Activated naive CD4-positive, alpha-beta T cell treated with Interleukin-2 at 50 U/mL for 16 hours (primary cell): ENCODE measurements at regions not wholly inside any gene's neighbourhood (a gene's known extent, or its start where the extent isn't known, plus 50 kb on each side); places are given as distances from the start of the nearest gene placed in this dataset.
"Not testable (repeated sequence)": the region's sequence is repeated elsewhere in the genome, so short reads cannot be mapped to it uniquely, and the experiment has no call there.

Experiments used
- DNase-seq: peaks from one replicate; pipeline ENCODE4 v3.0.0-alpha.2; 2020

- DNase-seq = no peak
Measured at GRCh38 chr15:69748576-69749185, 296.1 kb downstream of the RPLP1 start.

DNA sequence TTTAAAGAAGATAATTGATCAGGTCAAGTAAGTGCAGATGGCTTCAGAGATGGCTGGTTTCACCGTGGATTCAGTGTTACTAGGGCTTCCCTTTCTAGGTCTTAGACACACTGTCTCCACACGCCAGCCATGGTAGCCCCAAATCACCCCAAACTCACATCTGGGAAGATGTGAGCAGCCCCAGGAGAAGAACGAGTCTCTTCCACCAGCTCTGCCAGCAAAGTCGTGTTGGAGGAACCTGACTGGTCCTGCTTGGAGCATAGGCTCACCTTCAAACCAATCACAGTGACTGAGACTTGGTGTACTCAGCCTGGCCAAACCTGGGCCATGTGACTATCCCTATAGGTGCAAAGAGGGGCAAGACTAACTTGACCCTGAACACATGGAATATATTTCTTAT lies 296.7 kb downstream of the RPLP1 start:
- no peak for DNase-seq

DNA sequence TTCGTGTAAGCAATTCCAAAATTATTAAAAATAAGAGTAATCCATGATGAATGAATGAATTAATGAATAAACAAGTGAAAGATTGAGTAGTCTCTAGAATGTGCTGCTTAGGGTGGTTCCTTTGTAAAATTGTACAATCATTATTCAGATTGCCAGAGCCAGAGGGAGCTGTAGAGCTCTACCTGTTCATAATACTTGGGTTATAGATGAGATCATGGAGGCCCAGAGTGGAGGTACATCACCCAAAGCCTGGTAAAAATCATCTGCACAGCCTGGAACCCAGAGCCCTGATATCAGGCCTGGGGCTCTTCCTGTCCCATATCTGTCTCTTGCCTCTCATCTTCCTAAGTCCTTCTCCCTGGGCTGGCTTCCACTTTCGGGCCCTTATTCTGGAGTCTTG lies 297.2 kb downstream of the RPLP1 start:
- no peak for DNase-seq

GRCh38 chr15:69750253-69750652 lies 297.6 kb downstream of the RPLP1 start:
- no peak for DNase-seq

DNA sequence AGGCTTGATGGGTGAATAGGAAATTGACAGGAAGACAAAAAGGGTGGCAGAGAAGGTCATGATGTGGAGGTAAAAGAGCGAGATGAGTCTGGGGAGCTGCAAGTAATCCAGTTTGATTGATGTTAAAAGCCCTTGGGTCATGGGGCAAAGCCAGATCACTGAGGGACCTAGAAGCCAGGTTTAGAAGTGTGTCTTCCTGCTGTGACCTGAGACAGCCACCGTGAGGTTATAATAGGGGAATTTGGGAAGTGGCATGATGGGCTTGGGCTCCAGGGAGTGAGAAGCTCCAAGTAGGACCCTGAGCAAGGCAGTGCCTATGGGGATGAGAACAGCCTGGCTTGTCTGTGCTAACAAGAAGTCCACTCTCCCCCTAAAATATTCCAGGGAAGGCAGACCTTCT lies 298.5 kb downstream of the RPLP1 start:
- no peak for DNase-seq

DNA sequence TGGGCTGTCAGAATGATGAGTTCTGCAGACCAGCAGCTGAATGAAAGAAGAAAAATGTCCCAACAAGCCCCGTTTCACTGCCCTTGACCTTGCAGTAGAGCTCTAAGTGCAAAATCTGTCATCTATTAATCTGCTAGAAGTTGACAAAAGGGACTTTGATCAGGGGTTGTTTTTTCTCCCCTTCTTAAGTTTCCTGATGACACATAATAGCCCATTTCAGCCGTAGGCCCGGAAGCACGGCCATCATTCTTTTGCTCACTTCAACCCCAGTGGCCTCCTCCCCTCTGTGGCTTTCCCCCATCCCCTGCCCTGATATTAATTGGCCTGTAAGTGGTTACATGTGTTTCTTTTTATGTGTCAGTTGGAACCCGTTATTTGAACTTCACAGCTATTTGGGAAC lies 298.9 kb downstream of the RPLP1 start:
- DNase-seq = no peak

- no peak for DNase-seq
Measured at GRCh38 chr15:69753867-69754266, 301.2 kb downstream of the RPLP1 start.

DNA sequence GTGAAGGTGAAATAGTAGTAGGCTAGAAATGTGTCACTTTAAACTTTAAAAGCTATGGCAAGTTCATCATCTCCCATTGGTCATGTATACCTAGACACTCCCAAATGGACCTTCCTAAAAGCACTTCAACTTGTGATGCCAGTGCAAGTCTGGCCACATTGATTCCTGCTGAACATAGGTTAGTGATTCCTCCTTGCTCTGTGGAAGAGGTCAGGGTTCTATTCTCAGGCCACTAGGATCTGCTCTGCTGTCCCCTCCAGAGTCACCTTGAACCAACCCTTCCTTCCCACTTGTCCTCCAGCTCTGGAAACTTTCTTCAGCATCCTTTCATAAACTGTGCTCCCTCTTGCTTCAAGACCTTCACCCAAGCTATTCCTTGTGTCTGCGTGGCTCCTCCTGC lies 301.7 kb downstream of the RPLP1 start:
- no peak for DNase-seq

DNA sequence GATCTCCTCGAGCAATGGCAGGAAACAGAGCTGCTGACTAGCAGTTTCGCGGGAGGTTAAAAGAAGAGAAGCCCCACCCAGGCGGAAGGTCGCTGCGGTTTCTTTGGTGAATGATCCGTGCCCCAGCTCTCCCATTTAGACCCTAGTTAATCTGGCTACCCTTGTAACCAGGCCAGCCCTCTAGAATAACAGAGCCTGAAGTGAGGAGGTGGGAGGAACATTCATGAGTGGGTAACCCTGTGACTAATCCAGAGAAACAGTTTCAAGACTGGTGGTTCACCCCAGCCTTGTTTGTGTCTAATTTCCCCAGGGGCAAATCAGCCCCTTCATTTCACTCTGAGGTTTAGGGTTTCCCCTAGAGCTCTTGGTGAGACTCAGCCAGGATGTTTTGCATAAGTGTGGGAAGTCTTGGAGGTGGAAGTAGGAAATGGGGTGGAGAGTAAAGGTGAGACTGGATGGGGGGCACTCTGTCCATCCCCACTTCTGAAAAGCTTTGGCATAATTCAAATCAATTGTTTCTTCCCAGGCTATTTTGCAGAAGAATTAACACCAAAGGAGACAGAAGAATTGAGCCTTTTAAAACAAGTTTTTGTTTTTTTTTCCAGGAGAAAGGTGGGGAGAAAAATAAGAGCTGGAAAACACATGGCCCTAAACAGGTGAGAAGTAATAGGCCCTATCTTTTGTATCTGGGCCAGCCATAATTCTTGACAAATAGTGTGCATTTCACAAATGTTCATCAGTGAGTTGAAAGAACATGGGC lies 303.1 kb downstream of the RPLP1 start:
- peak; percentile 86 for DNase-seq

DNA sequence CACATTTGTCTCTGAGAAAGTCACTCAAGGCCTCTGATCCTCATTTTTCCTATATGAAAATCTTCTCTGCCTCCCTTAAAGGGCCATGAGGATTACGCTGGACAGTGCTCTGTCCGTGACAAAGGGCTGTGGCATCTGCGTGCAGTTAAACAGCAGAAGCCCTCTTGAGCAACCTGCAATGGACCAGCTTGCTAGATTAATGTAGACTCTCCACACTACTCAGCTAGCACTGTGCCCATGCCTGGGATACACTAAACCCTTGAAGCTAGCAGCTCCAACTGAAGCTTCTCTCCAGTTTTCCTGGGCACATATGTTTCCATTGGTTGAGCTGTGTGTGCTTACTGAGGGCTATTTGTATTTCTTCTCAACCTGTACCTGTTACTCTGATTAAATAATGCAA lies 303.8 kb downstream of the RPLP1 start:
- DNase-seq = no peak

DNA sequence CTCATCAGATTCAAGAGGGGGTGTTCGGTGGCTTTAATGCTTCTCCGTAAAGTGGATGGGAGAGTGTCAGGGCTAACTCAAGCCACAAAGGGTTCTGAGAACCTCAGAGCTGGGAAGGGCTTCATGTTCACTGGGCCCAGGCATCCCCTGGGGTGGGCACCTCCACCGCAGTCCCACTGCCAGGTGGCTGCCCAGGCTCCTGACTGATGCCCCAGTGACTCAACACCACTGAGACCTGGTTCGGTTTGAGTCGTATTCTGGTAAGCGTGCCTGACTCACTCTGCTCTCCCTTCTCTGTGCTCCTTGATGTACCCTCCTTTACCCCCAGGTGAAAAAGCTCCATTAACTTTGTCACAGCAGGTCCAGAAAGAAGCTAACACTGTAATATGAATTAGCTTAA lies 304.6 kb downstream of the RPLP1 start:
- DNase-seq = peak; percentile 76

- no peak for DNase-seq
Measured at GRCh38 chr15:69758291-69758771, 305.7 kb downstream of the RPLP1 start.

GRCh38 chr15:69758810-69759790 lies 306.5 kb downstream of the RPLP1 start:
- peak; percentile 89 for DNase-seq

DNA sequence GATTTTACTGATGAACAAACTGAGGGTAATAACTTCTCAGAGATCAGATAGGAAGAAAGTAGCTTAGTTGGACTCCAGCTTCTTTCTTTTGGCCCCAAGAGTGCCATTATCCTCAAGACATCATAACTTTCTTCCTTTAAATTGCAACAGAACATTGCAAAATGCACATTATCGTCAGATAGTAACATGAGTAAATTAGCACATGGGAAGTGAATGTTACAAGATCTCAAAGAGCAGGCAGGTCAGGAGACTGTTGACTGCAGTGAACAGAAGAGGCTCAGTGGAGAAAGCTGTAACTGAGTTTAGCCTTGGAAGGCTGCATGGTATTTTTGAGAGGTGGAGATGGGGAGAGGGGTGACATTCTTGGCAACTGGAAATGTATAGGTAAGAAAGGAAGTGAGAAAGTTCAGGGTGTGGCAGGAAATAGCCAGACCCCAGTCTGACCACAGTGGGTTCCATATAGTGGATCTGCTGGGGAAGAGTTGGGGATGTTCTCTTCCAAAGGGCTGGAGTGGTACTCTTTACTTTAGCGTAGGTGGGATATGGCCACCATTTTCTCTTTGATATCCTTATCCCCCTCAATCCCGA lies 307.7 kb downstream of the RPLP1 start:
- no peak for DNase-seq

DNA sequence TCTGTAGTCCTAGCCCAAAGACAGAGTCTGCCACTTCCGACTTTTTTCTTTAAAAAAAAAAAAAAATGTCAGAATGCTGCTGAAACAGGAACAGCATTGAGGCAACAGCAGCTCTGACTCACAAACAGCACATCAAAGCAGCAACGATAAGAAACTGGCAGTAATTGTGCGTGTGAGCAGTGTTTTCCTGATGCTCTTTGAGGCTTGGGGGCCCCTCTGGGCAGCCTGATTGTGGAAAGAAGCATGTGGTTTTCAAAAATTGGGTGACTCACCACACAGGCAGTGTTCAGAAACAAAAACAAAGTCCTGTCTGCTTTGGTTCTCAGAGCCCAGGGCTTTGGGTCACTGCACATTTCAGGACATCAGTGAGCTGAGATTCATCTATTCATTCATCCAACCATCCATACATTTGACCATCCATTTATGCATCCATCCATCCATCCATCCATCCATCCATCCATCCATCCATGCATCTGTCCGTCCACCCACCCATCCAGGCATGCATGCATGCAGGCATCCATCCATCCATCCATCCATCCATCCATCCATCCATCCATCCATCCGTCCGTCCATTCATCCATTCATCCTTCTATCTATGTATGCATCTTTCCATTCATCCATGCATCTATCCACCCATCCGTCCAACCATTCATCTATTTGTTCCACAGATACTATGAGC lies 308.4 kb downstream of the RPLP1 start:
- peak; percentile 85 for DNase-seq

GRCh38 chr15:69762373-69763148 lies 309.9 kb downstream of the RPLP1 start:
- no peak for DNase-seq

DNA sequence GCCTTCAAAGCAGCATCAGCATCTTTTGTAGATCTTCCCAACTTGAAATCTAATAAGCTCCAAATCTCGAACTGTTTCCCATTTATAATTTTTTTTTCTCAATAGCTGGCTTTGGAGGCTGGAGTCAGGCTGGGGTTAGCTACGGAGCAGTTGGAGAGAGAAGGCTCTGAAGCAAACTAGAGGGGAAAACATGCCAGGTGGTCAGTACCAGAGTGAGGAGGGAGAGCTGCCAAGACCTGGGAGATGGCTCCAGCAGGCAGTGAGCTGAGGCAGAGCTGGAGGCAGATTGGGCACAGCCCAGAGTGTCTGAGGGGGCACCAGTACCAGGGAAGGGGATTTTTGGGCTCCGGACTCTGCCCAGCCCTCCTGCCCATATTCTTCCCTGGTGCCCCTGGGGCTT lies 311.2 kb downstream of the RPLP1 start:
- DNase-seq = no peak

GRCh38 chr15:69766156-69766555 lies 313.5 kb downstream of the RPLP1 start:
- no peak for DNase-seq

DNA sequence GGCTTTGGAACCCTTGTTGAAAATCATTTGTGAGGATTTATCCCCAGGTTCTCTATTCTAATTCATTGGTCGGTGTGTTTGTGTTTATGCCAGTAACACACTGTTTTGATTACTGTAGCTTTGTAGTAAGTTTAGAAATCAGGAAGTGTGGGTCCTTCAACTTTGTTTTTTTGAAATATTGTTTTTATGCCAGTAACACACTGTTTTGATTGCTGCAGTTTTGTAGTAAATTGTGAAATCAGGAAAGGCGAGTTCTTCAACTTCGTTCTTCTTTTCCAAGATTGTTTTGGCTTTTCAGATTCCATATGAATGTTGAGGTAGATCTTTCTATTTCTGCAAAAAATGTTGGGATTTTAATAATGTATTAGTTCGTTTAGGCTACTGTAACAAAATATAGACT lies 314.6 kb downstream of the RPLP1 start:
- DNase-seq = no peak

DNA sequence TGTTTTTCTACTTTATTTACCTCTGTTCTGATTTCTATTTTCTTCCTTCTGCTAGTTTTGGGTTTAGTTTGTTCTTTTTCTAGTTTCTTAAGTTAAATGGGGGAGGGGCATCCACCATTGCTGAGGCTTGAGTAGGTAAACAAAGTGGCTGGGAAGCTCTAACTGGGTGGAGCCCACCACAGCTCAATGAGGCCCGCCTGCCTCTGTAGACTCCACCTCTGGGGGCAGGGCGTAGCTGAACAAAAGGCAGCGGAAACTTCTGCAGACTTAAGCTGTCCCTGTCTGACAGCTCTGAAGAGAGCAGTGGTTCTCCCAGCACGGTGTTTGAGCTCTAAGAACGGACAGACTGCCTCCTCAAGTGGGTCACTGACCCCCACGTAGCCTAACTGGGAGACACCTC lies 316.7 kb downstream of the RPLP1 start:
- DNase-seq = not testable (repeated sequence)

- DNase-seq = not testable (repeated sequence)
Measured at GRCh38 chr15:69774258-69774657, 321.6 kb downstream of the RPLP1 start.

DNA sequence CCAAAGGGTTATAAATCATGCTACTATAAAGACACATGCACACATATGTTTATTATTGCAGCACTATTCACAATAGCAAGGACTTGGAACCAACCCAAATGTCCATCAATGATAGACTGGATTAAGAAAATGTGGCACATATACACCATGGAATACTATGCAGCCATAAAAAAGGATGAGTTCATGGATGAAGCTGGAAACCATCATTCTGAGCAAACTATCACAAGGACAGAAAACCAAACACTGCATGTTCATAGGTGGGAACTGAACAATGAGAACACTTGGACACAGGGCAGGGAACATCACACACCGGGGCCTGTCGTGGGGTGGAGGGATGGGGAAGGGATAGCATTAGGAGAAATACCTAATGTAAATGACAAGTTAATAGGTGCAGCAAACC lies 322.1 kb downstream of the RPLP1 start:
- not testable (repeated sequence) for DNase-seq
